ENCODE measurements at regions not wholly inside any gene's neighbourhood (a gene's known extent, or its start where the extent isn't known, plus 50 kb on each side); places are given as distances from the start of the nearest gene placed in this dataset.

DNA sequence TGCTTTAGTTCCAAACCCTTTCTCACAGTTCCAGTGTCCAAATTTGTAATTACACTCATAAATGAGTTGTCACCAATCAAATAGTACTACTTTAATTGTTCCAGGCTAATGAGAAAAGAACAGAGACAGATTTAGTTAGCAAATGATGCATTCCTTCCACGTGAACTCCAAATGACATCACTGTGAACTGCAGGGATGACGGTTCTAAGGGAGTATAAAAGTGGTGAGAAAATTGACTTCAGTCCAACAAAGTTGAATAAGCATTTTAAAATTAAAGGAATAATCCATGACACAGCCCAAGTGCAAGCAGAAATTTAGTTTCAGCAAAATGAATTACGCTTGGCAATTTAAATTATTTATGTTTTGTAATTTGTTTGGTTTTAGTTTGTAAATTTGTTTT, 102.0 kb upstream of the LRATD1 start:
- TF ChIP-seq CTCF (conservative IDR thresholded peaks at IDR 0.05) (no peak), ZFX (IDR thresholded peaks at IDR 0.05) (no peak)

All from C4-2B (cell line).